HEK293 (cell line): ENCODE measurements at regions not wholly inside any gene's neighbourhood (a gene's known extent, or its start where the extent isn't known, plus 50 kb on each side); places are given as distances from the start of the nearest gene placed in this dataset.

Source experiments
- CTCF ChIA-PET: fragments of 350-600 bp; formaldehyde crosslinking; extraction: SDS; loops from one replicate; lab custom pipeline; 2021; ENCODE audit warnings: antibody characterized with exemption; lab: Yijun Ruan, JAX
- POLR2A ChIA-PET: fragments of 300-600 bp; formaldehyde crosslinking; extraction: SDS; loops from one replicate; lab custom pipeline; 2020; ENCODE audit warnings: antibody characterized with exemption, inconsistent platforms; lab: Yijun Ruan, JAX
- H3K27ac ChIP-seq: fragments of 200-500 bp; sonication (Bioruptor generic); 2 replicates; pipeline ENCODE4 v1.5.1; 2014; ENCODE audit warnings: low read depth, low read length, control low read depth, inconsistent platforms; ENCODE audit errors: extremely low read depth
- H3K36me3 ChIP-seq, 2 experiments: fragments of 200-500 bp in 1 of 2; sonication (Bioruptor generic) in 1 of 2; 1 replicate in 1 of 2; 2 replicates in 1 of 2; pipeline ENCODE4 v1.5.1; 2014 to 2017; ENCODE audit warnings: inconsistent platforms in 2 of 2, low read length in 2 of 2; ENCODE audit not compliant: control insufficient read depth in 2 of 2, insufficient read depth in 1 of 2
- H3K4me1 ChIP-seq: fragments of 200-500 bp; sonication (Bioruptor generic); 2 replicates; pipeline ENCODE4 v1.5.1; 2014; ENCODE audit warnings: mild to moderate bottlenecking, low read length, inconsistent platforms; ENCODE audit not compliant: control insufficient read depth, insufficient read depth
- H3K4me3 ChIP-seq: 2 replicates; pipeline ENCODE4 v1.5.1; 2011; ENCODE audit warnings: low read depth, mild to moderate bottlenecking, control low read depth, low read length, moderate library complexity
- H3K9me3 ChIP-seq: fragments of 200-500 bp; sonication (Bioruptor generic); 2 replicates; pipeline ENCODE4 v1.5.1; 2014; ENCODE audit warnings: low read depth, low read length, inconsistent platforms; ENCODE audit not compliant: control insufficient read depth, insufficient read depth
- BCL11A ChIP-seq: fragments of 450-650 bp; formaldehyde crosslinking; IDR thresholded peaks from 2 replicates; pipeline ENCODE4 v1.5.1; 2016; ENCODE audit warnings: low read depth, missing biosample characterization, missing genetic modification characterization
- KLF1 ChIP-seq: fragments of 450-650 bp; formaldehyde crosslinking; IDR thresholded peaks from 2 replicates; pipeline ENCODE4 v1.5.1; 2016; ENCODE audit warnings: missing biosample characterization, missing genetic modification characterization
- TRIM28 ChIP-seq: IDR thresholded peaks from 2 replicates; pipeline ENCODE4 v1.6.1; 2011; ENCODE audit warnings: low read length, control low read depth, borderline replicate concordance
- ZNF121 ChIP-seq: fragments of 450-650 bp; formaldehyde crosslinking; IDR thresholded peaks from 2 replicates; pipeline ENCODE4 v1.5.1; 2016; ENCODE audit warnings: missing biosample characterization, missing genetic modification characterization
- ZNF366 ChIP-seq: fragments of 450-650 bp; formaldehyde crosslinking; conservative IDR thresholded peaks from 2 replicates; pipeline ENCODE4 v1.5.1; 2016; ENCODE audit warnings: missing biosample characterization, missing genetic modification characterization
- ZNF48 ChIP-seq: fragments of 450-650 bp; formaldehyde crosslinking; IDR thresholded peaks from 2 replicates; pipeline ENCODE4 v1.5.1; 2016; ENCODE audit warnings: missing biosample characterization, missing genetic modification characterization
- ZNF654 ChIP-seq: fragments of 450-650 bp; formaldehyde crosslinking; IDR thresholded peaks from 2 replicates; pipeline ENCODE4 v1.5.1; 2016; ENCODE audit warnings: low read depth, missing biosample characterization, missing genetic modification characterization
- ZNF664 ChIP-seq: fragments of 450-650 bp; formaldehyde crosslinking; IDR thresholded peaks from 2 replicates; pipeline ENCODE4 v1.5.1; 2016; ENCODE audit warnings: missing biosample characterization, missing genetic modification characterization
- ZNF670 ChIP-seq: fragments of 450-650 bp; formaldehyde crosslinking; IDR thresholded peaks from 2 replicates; pipeline ENCODE4 v1.5.1; 2016; ENCODE audit warnings: missing biosample characterization, missing genetic modification characterization, low read depth
- ZNF777 ChIP-seq: fragments of 450-650 bp; formaldehyde crosslinking; IDR thresholded peaks from 2 replicates; pipeline ENCODE4 v1.5.1; 2017; ENCODE audit warnings: missing biosample characterization, missing genetic modification characterization, borderline replicate concordance
- TF ChIP-seq, protein P1 (sequence below): fragments of 450-650 bp; formaldehyde crosslinking; conservative IDR thresholded peaks from 2 replicates; pipeline ENCODE4 v1.5.1; 2016; ENCODE audit warnings: low read depth, missing biosample characterization, missing genetic modification characterization
- TF ChIP-seq, protein P2 (sequence below): fragments of 450-650 bp; formaldehyde crosslinking; IDR thresholded peaks from 2 replicates; pipeline ENCODE4 v1.5.1; 2016; ENCODE audit warnings: missing biosample characterization, missing genetic modification characterization
- TF ChIP-seq, protein P3 (sequence below): fragments of 450-650 bp; formaldehyde crosslinking; IDR thresholded peaks from 2 replicates; pipeline ENCODE4 v1.5.1; 2016; ENCODE audit warnings: missing biosample characterization, missing genetic modification characterization
- TF ChIP-seq, protein P4 (sequence below): fragments of 450-650 bp; formaldehyde crosslinking; IDR thresholded peaks from 2 replicates; pipeline ENCODE4 v1.5.1; 2016; ENCODE audit warnings: missing biosample characterization, missing genetic modification characterization

DNA sequence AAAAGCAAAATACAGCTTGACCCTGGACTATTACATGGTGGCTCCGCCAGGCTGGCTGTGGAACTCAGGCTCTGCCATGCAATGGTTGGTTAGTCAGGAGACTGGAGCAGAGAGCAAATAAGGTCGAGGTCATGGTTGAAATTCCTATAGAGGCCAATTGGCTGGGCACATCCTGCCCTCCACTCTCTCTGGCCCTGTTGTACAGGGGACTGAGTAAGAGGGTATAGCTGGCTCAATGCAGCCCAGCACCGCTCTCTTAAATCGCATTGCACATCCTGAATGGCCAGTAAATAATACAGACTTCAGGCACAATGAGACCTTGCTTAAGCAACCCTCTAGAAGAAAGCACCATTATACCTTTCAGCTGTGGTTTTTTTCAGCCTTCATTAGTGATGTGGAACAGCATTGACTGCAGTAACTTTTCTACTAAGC, 59.3 kb upstream of the PPP2R5A start (continued):
- TF ChIP-seq, protein P1, sequence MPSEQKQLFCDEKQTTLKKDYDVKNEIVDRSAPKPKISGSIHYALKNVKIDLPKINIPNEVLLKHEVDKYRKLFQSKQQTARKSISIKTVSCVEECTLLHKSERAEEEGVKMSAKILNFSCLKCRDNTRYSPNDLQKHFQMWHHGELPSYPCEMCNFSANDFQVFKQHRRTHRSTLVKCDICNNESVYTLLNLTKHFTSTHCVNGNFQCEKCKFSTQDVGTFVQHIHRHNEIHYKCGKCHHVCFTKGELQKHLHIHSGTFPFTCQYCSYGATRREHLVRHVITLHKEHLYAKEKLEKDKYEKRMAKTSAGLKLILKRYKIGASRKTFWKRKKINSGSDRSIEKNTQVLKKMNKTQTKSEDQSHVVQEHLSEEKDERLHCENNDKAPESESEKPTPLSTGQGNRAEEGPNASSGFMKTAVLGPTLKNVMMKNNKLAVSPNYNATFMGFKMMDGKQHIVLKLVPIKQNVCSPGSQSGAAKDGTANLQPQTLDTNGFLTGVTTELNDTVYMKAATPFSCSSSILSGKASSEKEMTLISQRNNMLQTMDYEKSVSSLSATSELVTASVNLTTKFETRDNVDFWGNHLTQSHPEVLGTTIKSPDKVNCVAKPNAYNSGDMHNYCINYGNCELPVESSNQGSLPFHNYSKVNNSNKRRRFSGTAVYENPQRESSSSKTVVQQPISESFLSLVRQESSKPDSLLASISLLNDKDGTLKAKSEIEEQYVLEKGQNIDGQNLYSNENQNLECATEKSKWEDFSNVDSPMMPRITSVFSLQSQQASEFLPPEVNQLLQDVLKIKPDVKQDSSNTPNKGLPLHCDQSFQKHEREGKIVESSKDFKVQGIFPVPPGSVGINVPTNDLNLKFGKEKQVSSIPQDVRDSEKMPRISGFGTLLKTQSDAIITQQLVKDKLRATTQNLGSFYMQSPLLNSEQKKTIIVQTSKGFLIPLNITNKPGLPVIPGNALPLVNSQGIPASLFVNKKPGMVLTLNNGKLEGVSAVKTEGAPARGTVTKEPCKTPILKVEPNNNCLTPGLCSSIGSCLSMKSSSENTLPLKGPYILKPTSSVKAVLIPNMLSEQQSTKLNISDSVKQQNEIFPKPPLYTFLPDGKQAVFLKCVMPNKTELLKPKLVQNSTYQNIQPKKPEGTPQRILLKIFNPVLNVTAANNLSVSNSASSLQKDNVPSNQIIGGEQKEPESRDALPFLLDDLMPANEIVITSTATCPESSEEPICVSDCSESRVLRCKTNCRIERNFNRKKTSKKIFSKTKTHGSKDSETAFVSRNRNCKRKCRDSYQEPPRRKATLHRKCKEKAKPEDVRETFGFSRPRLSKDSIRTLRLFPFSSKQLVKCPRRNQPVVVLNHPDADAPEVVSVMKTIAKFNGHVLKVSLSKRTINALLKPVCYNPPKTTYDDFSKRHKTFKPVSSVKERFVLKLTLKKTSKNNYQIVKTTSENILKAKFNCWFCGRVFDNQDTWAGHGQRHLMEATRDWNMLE: no peak

DNA sequence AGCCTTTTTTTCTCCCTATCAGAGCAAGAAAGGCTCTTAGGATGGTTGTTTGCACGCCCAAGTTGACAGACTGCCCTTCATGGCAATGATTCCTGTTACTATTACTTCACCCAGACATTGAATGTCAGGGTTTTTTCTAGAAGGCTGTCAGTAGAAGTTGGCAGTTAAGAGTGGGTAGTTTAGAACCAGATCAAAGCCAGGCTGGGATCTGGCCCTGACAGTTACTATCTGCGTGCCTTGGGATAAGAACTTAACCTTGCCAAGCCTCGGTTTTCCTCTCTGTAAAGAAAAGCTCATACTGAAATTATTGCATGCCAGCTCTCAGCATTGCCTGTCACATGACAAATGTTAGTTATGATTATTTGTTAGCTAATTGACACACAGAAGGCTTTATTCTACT, 58.7 kb upstream of the PPP2R5A start:
- POLR2A ChIA-PET: no interaction called here
- TF ChIP-seq, protein P2, sequence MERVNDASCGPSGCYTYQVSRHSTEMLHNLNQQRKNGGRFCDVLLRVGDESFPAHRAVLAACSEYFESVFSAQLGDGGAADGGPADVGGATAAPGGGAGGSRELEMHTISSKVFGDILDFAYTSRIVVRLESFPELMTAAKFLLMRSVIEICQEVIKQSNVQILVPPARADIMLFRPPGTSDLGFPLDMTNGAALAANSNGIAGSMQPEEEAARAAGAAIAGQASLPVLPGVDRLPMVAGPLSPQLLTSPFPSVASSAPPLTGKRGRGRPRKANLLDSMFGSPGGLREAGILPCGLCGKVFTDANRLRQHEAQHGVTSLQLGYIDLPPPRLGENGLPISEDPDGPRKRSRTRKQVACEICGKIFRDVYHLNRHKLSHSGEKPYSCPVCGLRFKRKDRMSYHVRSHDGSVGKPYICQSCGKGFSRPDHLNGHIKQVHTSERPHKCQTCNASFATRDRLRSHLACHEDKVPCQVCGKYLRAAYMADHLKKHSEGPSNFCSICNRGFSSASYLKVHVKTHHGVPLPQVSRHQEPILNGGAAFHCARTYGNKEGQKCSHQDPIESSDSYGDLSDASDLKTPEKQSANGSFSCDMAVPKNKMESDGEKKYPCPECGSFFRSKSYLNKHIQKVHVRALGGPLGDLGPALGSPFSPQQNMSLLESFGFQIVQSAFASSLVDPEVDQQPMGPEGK (tag by site-specific recombination): no peak
- TF ChIP-seq KLF1 (tag by site-specific recombination) (no peak), ZNF121 (tag by site-specific recombination) (no peak), TRIM28 (no peak), ZNF670 (tag by site-specific recombination) (no peak), ZNF777 (no peak), ZNF366 (no peak), BCL11A (tag by site-specific recombination) (no peak), ZNF48 (tag by site-specific recombination) (no peak), ZNF654 (no peak), ZNF664 (tag by site-specific recombination) (no peak)
- TF ChIP-seq, protein P3, sequence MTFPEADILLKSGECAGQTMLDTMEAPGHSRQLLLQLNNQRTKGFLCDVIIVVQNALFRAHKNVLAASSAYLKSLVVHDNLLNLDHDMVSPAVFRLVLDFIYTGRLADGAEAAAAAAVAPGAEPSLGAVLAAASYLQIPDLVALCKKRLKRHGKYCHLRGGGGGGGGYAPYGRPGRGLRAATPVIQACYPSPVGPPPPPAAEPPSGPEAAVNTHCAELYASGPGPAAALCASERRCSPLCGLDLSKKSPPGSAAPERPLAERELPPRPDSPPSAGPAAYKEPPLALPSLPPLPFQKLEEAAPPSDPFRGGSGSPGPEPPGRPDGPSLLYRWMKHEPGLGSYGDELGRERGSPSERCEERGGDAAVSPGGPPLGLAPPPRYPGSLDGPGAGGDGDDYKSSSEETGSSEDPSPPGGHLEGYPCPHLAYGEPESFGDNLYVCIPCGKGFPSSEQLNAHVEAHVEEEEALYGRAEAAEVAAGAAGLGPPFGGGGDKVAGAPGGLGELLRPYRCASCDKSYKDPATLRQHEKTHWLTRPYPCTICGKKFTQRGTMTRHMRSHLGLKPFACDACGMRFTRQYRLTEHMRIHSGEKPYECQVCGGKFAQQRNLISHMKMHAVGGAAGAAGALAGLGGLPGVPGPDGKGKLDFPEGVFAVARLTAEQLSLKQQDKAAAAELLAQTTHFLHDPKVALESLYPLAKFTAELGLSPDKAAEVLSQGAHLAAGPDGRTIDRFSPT: no peak
- TF ChIP-seq, protein P4, sequence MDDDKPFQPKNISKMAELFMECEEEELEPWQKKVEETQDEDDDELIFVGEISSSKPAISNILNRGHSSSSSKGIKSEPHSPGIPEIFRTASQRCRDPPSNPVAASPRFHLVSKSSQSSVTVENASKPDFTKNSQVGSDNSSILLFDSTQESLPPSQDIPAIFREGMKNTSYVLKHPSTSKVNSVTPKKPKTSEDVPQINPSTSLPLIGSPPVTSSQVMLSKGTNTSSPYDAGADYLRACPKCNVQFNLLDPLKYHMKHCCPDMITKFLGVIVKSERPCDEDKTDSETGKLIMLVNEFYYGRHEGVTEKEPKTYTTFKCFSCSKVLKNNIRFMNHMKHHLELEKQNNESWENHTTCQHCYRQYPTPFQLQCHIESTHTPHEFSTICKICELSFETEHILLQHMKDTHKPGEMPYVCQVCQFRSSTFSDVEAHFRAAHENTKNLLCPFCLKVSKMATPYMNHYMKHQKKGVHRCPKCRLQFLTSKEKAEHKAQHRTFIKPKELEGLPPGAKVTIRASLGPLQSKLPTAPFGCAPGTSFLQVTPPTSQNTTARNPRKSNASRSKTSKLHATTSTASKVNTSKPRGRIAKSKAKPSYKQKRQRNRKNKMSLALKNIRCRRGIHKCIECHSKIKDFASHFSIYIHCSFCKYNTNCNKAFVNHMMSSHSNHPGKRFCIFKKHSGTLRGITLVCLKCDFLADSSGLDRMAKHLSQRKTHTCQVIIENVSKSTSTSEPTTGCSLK (tag by site-specific recombination): no peak
- TF ChIP-seq, all 188 proteins: peak for 0

More for the DNA sequence above, 58.7 kb upstream of the PPP2R5A start:
- H3K4me3 ChIP-seq: no peak overlapping the region
- no peaks in the 10 kb centered on the region for H3K36me3 ChIP-seq
- H3K4me1 ChIP-seq: peaks cover 3% of the 10 kb centered on the region; the same call in 1 of the 2 replicates
- CTCF ChIA-PET: no interaction called here
- no peak overlapping the region for H3K27ac ChIP-seq
- H3K9me3 ChIP-seq: no peaks in the 10 kb centered on the region
